M059J (cell line): ENCODE measurements at regions not wholly inside any gene's neighbourhood (a gene's known extent, or its start where the extent isn't known, plus 50 kb on each side); places are given as distances from the start of the nearest gene placed in this dataset.

Experiments
- DNase-seq: peaks from one replicate; pipeline ENCODE4 v3.0.0-alpha.2; 2012; ENCODE audit warnings: low read depth

DNA sequence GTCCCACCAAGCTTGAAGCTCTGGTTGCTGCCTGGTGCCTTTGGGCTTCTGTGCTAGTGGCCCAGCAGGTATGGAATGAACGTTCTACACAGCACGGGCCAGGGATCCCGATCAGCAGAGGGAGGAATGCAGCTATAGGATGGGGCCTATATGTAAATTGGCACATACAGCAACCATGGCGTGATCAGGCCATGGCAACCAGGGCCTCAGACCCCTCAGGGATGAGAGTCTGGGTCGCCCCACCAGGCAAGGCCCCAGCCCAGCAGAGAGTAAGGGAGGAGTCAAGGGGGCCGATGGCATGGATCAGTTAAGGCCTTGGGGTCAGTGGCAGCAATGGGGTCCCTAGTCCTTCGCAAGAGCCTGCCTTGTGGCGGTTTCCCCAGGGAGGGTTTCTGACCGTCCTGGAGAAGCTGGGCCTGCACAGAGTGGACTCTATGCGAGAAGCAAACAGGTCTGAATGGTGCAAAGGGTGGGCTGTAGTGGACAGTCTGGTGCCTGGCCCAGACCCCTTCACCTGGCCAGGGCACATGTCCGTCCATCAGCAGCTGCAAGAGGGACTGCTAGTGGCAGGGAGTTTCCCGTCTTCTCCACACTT, 98.2 kb upstream of the SLC22A11 start:
- no peak for DNase-seq

GRCh38 chr11:64458997-64459396, 96.7 kb upstream of the SLC22A11 start:
- DNase-seq = no peak

DNA sequence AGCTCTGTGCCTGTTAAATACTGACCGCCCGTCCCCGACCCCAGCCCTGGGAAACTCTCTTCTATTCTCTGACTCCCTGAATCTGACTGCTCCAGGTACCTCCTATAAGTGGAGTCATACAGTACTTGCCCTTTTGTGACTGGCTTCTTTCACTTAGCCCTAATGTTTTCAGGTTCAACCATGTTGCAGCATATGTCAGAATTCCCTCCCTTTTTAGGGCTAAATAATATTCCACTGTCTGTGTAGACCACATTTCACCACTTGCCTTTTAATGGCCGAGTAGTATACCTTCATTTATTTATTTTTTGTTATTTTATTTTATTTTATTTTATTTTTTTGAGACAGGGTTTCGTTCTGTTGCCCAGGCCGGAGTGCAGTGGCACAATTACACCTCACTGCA, 96.1 kb upstream of the SLC22A11 start:
- no peak for DNase-seq

GRCh38 chr11:64461081-64461480, 94.7 kb upstream of the SLC22A11 start:
- DNase-seq = no peak

GRCh38 chr11:64466115-64466718, 89.5 kb upstream of the SLC22A11 start:
- no peak for DNase-seq

GRCh38 chr11:64469288-64469687, 86.5 kb upstream of the SLC22A11 start:
- no peak for DNase-seq

- DNase-seq = peak; percentile 16
Observed at GRCh38 chr11:64472593-64473455, 82.9 kb upstream of the SLC22A11 start.

GRCh38 chr11:64474680-64475079, 81.1 kb upstream of the SLC22A11 start:
- no peak for DNase-seq

DNA sequence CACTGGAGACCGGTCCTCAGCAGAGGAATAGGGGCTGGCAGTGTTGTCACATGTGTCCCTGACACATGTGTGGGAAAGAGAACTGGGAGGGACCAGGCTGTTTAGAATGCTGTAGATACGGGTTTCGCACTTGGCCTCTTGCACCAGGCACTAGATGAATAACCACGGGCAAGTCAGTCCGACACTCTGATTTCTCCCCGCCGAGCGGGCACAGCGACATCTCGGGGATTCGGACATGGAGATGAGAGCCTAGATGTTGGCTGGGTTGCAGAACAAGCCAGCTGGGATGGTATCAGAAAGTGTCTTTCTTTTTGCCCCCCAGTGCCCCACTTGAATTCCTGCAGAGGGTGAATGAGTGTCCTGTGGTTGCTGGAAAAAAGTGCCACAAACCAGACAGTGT, 80.6 kb upstream of the SLC22A11 start:
- no peak for DNase-seq

DNA sequence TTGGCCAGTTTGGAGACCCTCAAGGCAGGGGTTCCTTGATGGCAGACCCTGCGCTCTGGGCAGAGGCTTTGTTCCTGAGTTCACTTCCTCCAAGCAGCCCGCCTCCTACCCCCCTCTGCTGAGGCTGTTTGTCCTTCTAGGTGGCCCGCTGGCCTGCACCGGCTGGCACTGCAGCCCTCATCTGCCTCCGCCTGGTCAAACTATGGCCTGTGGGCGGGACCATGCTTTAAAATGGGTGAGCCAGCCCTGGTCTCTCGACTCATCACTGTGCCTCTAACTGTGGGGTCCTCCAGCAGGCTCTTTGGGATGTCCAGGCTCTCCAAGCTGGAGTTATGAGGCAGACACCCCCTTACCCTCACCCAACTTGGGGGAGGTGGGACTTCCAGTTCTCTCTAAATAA, 78.9 kb upstream of the SLC22A11 start:
- no peak for DNase-seq

DNA sequence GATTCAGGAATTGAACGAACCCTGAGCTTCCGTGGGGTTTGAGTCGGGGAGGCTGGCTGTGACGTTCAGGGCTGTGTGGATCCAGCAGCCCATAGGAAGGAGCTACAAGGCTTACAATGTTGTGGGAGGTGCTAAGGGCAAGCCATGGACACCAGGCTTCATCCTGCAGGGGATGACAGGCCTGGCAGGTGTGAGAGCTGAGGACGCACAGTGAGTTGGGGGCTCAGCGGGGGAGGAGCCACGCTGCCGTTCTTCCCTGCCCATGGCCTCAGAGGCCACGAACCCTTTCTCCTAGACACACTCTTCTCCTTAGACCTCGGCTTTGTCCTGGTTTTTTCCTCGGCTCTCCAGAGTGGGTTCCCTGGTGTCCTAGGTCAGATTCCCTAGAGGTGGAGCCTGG, 78.1 kb upstream of the SLC22A11 start:
- no peak for DNase-seq

GRCh38 chr11:64482588-64482987, 73.2 kb upstream of the SLC22A11 start:
- DNase-seq = no peak

DNA sequence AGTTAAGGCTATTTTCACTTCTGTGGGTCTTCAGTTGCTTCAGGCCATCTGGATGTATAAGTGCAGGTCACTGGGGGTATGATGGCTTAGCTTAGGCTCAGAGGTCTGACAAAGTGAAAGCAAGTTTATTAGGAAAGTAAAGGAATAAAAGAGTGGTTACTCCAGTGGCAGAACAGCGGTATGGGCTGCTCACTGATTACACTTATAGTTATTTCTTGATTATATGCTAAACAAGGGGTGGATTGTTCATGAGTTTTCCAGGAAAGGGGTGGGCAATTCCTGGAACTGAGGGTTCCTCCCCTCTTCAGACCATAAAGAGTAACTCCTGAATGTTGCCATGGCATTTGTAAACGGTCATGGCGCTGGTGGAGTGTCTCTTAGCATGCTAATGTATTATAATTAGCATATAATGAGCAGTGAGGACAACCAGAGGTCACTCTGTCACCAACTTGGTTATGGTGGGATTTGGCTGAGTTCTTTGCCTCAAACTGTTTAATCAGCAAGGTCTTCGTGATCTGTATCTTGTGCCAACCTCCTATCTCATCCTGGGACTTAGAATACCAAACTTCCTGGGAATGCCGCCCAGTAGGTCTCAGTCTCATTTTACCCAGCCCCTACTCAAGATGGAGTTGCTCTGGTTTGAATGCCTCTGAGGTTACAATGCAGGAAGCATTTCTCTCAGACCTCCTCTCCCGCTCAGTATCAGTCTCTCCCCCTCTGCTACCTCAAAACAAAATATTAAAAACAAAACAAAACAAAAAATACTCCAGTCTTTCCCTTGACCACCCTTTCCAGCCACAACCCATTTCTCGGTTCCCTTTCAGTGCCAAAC, 71.3 kb upstream of the SLC22A11 start:
- DNase-seq = no peak

GRCh38 chr11:64485074-64485473, 70.7 kb upstream of the SLC22A11 start:
- DNase-seq = no peak

DNA sequence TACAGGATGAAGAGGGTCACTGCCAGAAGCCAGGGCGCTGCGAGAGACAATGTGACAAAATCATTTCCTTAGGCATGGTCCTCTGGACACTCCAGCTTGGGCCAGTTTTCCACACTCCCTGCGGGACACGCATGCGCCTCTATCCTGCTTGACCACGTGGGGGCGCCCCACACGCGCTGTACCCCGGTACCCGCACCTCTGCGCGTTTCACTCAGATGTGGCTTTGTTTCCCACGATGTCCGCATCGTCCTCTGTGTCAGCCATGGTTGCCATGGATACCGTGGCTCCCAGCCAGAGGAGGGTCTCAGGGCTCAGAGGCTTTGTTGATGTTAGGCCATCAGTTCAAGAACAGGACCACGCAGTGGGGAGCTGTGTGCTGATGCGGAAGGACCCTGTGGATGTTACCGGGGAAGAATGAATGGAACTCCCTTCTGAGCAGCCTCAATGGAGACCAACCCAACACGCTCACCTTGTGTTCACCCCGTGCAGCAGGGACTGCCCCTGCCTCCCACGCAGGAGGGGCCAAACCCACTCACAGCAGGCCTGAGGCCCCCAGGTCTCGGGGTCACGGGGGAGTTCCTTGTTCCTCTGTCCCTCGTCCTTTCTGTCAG, 65.8 kb upstream of the SLC22A11 start:
- DNase-seq = peak; percentile 41

DNA sequence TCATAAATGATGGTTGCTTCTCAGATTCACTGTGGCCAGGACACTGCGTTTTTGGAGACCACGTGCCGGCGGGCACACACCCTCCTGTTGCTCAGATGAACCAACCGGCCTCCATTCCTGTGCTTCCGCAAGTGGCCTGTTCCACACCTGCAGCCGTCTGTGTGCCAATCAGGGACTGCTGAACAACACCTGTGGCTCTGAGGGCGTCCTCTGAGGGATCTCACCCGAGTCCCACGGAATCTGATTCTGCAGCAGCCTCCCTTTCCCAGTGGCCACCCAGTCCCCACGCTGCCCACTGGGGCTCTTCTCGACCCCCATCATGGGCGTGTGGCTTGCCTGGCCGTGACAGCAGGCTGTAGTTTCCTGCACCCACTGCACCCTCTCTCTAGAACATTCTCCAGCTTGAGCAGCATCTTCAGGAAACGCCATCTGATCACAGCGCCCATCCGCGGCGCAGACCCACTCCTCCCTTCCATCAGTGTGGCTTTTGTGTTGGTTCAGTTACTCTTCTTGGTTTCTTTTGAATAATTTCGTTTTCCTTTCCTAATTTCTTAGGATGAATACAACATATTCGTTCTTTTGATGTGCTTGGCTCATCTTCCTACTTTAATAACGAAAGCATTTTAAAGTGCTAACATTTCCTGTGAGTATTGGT, 65.1 kb upstream of the SLC22A11 start:
- DNase-seq = no peak

DNA sequence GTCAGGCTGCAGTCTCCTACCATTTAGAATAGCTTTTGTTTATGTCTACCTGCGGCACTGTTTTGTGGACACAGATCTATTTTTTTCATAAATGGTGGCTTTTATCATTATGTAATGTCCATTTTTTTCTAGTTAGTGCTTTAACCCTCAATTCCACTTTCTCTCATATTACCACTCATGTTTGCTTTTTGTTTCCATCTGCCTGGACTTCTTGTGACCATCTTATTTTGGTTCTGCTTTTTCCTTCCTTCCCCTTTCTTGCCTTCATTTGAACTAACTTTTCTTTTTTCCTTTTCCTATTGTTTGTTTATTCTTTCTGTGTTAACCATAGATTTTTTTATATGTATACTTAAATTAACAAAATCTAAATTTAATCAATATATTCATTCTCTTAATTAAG, 63.2 kb upstream of the SLC22A11 start:
- DNase-seq = no peak

GRCh38 chr11:64498136-64498535, 57.6 kb upstream of the SLC22A11 start:
- no peak for DNase-seq

- DNase-seq = no peak
Observed at GRCh38 chr11:64499261-64500004, 56.3 kb upstream of the SLC22A11 start.

DNA sequence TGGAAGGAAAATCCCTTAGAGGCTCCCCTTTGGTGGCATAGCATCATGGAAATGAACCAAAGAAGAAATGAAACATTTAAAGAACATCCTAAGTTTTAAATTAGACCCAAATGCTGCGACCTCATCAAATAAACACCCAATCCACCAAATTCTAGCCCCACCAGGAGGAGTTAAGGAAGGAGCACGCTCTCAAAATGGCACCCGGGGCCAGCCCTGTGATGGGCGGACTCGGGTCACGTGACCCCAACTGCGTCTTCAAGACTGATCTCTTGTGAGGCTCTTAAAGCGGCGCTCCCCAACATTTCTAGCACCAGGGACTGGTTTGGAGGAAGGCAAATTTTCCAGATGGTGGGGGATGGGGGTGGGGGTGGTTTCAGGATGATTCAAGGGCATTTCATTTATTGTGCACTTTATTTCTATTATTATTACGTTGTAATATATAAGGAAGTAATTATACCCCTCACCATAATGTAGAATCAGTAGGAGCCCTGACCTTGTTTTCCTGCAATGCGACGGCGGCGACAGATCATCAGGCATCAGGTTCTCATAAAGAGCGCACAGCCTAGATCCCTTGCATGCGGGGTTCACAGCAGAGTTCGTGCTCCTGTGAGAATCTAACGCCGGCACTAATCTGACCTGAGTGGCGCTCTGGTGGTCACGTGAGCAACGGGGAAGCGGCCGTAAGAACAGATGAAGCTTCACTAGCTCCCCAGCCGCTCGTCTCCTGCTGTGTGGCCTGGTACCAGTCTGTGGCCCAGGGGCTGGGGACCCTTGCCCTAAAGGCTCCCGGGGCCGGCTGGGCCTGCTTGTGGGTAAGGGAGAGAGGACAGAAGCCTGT, 55.3 kb upstream of the SLC22A11 start:
- no peak for DNase-seq
